Neural progenitor cell (in vitro differentiated cells): ENCODE measurements at regions not wholly inside any gene's neighbourhood (a gene's known extent, or its start where the extent isn't known, plus 50 kb on each side); places are given as distances from the start of the nearest gene placed in this dataset.

ENCODE experiments used
- CTCF ChIP-seq: fragments of 200-600 bp; sonication (generic); IDR thresholded peaks from 2 replicates; pipeline ENCODE4 v1.5.1; 2017; ENCODE audit warnings: antibody characterized with exemption, mild to moderate bottlenecking
- EZH2 ChIP-seq: fragments of 200-600 bp; sonication (generic); IDR thresholded peaks from 2 replicates; pipeline ENCODE4 v1.6.1; 2017; ENCODE audit warnings: antibody characterized with exemption, mild to moderate bottlenecking, moderate library complexity

- TF ChIP-seq CTCF (no peak), EZH2 (no peak)
Observed at GRCh38 chr11:25536289-25536688, 795.6 kb upstream of the ANO3 start.
